ENCODE measurements at regions not wholly inside any gene's neighbourhood (a gene's known extent, or its start where the extent isn't known, plus 50 kb on each side); places are given as distances from the start of the nearest gene placed in this dataset.

- no peak for FAIRE-seq
Measured at GRCh38 chr5:87868792-87869191, 399.9 kb downstream of the TMEM161B start.

GRCh38 chr5:87867281-87867680, 401.4 kb downstream of the TMEM161B start:
- FAIRE-seq, result no peak

GRCh38 chr5:87853541-87853940, 415.1 kb downstream of the TMEM161B start:
- FAIRE-seq, result no peak

- no peak for FAIRE-seq
Measured at GRCh38 chr5:87851603-87852002, 417.0 kb downstream of the TMEM161B start.

- FAIRE-seq, result no peak
Measured at GRCh38 chr5:87850843-87851242, 417.8 kb downstream of the TMEM161B start.

- no peak for FAIRE-seq
Measured at GRCh38 chr5:87845734-87846133, 422.9 kb downstream of the TMEM161B start.

- no peak for FAIRE-seq
Measured at GRCh38 chr5:87844866-87845265, 423.8 kb downstream of the TMEM161B start.

GRCh38 chr5:87844449-87844848, 424.2 kb downstream of the TMEM161B start:
- FAIRE-seq, result no peak

GRCh38 chr5:87836696-87837095, 424.0 kb upstream of the CCNH start:
- FAIRE-seq, result no peak

- no peak for FAIRE-seq
Measured at GRCh38 chr5:87831499-87831898, 418.8 kb upstream of the CCNH start.

- no peak for FAIRE-seq
Measured at GRCh38 chr5:87829217-87829551, 416.5 kb upstream of the CCNH start.

GRCh38 chr5:87828545-87829216, 416.0 kb upstream of the CCNH start:
- FAIRE-seq, result no peak

GRCh38 chr5:87827539-87827938, 414.8 kb upstream of the CCNH start:
- no peak for FAIRE-seq

- no peak for FAIRE-seq
Measured at GRCh38 chr5:87826507-87826906, 413.8 kb upstream of the CCNH start.

- FAIRE-seq, result no peak
Measured at GRCh38 chr5:87825583-87825982, 412.9 kb upstream of the CCNH start.

- FAIRE-seq, result no peak
Measured at GRCh38 chr5:87807783-87808182, 395.1 kb upstream of the CCNH start.

- no peak for FAIRE-seq
Measured at GRCh38 chr5:87803352-87803751, 390.6 kb upstream of the CCNH start.

- no peak for FAIRE-seq
Measured at GRCh38 chr5:87791869-87792268, 379.1 kb upstream of the CCNH start.

GRCh38 chr5:87788416-87788815, 375.7 kb upstream of the CCNH start:
- FAIRE-seq, result no peak

GRCh38 chr5:87787625-87788256, 375.0 kb upstream of the CCNH start:
- FAIRE-seq, result no peak

GRCh38 chr5:87787086-87787485, 374.4 kb upstream of the CCNH start:
- FAIRE-seq, result no peak

- FAIRE-seq, result no peak
Measured at GRCh38 chr5:87786471-87786870, 373.7 kb upstream of the CCNH start.

GRCh38 chr5:87785554-87786335, 373.0 kb upstream of the CCNH start:
- FAIRE-seq, result no peak

GRCh38 chr5:87784879-87785495, 372.3 kb upstream of the CCNH start:
- FAIRE-seq, result no peak
